ENCODE measurements at regions not wholly inside any gene's neighbourhood (a gene's known extent, or its start where the extent isn't known, plus 50 kb on each side); places are given as distances from the start of the nearest gene placed in this dataset.

DNA sequence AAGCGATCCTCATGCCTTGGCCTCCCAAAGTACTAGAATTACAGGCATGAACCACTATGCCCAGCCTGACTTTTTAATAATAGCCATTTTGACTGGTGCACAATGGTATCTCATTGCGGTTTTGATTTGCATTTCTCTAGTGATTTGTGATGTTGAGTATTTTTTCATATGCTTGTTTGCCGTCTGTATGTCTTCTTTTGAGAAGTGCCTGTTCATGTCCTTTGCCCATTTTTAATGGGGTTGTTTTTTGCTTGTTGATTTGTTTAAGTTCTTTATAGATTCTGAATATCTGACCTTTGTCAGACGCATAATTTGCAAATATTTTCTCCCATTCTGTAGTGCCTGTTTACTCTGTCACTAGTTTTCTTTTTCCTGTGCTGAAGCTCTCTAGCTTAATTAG lies 219.2 kb upstream of the CTBP2 start:
- TF ChIP-seq, protein P1, sequence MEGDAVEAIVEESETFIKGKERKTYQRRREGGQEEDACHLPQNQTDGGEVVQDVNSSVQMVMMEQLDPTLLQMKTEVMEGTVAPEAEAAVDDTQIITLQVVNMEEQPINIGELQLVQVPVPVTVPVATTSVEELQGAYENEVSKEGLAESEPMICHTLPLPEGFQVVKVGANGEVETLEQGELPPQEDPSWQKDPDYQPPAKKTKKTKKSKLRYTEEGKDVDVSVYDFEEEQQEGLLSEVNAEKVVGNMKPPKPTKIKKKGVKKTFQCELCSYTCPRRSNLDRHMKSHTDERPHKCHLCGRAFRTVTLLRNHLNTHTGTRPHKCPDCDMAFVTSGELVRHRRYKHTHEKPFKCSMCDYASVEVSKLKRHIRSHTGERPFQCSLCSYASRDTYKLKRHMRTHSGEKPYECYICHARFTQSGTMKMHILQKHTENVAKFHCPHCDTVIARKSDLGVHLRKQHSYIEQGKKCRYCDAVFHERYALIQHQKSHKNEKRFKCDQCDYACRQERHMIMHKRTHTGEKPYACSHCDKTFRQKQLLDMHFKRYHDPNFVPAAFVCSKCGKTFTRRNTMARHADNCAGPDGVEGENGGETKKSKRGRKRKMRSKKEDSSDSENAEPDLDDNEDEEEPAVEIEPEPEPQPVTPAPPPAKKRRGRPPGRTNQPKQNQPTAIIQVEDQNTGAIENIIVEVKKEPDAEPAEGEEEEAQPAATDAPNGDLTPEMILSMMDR (IDR thresholded peaks at IDR 0.05; ENCODE audit: control insufficient read depth, extremely low read depth, insufficient read depth) = no peak
- no peak overlapping the region for H3K4me3 ChIP-seq (ENCODE audit: low read depth, low read length)
- no peak for DNase-seq (ENCODE audit: low read depth)

DNA sequence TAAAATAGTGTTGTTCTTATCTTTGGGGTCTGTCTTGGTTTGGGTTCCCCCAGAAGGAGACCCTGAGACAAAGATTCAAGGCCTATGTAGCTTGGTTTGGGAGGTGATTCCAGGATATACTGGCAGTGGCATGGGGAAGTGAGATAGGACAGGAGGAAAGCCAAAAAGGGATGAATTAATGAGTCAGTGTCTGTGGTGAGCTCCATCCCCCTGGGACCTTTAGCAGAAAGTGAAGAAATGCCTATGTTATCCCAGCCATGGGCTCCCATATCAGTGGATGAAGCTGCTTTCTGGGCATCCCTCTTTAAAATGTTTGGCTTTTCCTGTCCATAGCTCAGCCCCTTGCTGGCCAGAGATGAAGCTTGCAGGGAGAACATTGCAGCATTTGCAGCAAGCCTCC lies 217.0 kb upstream of the CTBP2 start:
- H3K4me3 ChIP-seq (ENCODE audit: low read depth, low read length) = no peak overlapping the region
- TF ChIP-seq, protein P1 (IDR thresholded peaks at IDR 0.05; ENCODE audit: control insufficient read depth, extremely low read depth, insufficient read depth) = no peak
- DNase-seq (ENCODE audit: low read depth) = no peak

DNA sequence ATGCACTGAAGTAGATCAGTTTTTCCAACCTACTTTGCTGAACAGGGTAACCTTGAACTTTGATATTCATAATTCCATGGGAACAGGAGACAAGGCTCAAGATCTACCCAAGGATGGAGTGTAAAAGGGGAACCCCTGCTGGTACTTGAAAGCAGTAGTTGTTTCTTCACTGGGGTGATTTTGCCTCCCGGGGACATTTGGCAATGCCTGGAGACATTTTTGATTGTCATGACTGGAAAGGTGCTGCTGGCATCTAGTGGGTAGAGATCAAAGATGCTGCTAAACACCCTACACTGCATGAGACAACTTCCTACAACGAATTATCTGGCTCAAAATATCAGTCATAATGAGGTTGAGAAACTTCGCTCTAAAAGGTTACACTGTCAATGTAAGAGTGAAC lies 214.8 kb upstream of the CTBP2 start:
- TF ChIP-seq, protein P1 (IDR thresholded peaks at IDR 0.05; ENCODE audit: control insufficient read depth, extremely low read depth, insufficient read depth) = peak; percentile 25
- DNase-seq (ENCODE audit: low read depth) = no peak
- H3K4me3 ChIP-seq (ENCODE audit: low read depth, low read length) = no peak overlapping the region

DNA sequence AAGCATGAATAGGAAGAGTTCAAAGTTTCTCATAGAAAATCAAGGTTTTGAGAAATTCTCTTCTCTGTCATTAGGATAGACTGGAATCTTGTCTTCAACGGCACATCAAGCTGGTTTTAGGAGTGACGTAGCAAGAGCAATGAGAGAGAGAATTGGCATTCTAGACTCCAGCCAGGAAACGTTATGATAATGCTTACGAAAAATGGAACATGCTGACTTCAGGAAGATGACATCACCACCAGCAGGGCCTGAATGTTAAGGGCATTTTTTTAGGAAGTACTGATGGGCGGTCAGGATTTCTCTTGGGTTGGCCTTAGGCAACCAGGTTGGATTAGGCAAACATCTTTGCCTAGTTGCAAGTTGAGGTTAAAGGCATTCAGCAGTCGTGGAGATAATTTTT lies 213.2 kb upstream of the CTBP2 start:
- DNase-seq (ENCODE audit: low read depth) = no peak
- no peak overlapping the region for H3K4me3 ChIP-seq (ENCODE audit: low read depth, low read length)
- TF ChIP-seq, protein P1 (IDR thresholded peaks at IDR 0.05; ENCODE audit: control insufficient read depth, extremely low read depth, insufficient read depth) = no peak

DNA sequence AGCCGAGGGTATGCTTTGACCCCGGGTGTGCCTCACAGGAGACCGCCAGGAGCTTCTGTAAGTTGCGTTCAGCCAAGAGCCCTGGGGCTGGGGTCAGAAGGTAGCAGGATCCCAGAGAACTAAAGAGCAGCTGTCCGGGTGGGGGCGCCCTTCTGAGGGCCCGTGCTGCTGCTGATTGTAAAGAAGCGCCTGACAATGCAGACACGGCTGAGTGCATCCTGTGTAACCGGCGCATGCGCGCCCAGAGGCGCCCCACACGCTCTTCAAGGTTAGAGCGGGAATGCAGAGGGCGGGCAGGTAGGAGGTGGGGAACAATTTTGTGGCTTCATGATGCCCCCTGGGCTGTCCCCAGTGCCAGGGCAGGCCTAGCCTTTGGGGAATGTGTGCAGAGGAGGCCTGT lies 210.2 kb upstream of the CTBP2 start:
- DNase-seq (ENCODE audit: low read depth) = no peak
- H3K4me3 ChIP-seq (ENCODE audit: low read depth, low read length) = no peak overlapping the region

DNA sequence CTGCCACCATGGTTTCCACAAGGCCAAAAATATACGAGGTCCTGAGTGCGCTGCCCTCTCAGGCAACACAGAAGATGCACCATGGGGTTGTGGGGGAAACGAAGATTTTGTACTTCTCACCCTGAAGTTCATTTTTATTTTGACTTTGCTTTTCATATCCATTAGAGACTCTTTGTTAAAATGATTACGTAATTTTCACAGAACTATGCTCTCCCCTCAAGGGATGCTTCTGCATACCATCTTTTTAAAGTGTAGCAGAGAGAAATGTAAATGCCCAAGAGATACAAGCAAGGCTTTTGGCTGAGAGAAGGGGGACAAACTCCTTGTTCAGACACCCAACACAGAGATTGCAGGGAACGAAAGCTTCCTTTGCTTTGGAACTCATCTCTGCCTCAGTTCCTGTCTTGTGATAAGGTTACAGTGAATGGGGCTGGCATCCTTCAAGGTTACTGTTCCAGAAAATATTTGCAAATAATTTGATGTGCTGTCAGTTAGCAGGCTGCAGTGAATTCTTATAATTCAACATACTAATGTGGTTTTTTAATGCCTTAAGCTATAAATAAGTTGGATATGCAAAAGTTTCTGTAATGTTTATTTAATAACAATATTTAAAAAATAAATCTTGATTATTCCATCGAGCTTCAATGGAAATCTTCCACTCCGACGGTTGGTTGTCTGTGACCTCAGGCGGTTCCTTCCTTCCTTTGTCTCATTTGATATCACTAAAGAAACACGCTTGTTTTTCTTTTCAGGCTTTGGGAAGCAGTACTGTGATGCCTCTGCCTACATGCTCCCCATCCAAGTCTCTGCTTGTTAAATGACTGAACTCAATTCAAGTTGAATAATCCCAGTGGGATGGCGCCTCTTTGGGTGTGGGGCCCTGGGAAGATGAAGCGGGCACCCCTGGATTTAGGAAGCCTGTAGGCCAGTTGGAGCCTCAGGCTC lies 209.3 kb upstream of the CTBP2 start:
- H3K4me3 ChIP-seq (ENCODE audit: low read depth, low read length) = no peak overlapping the region
- TF ChIP-seq, protein P1 (IDR thresholded peaks at IDR 0.05; ENCODE audit: control insufficient read depth, extremely low read depth, insufficient read depth) = no peak
- no peak for DNase-seq (ENCODE audit: low read depth)

More for the DNA sequence above, 210.2 kb upstream of the CTBP2 start:
- TF ChIP-seq, protein P1 (IDR thresholded peaks at IDR 0.05; ENCODE audit: control insufficient read depth, extremely low read depth, insufficient read depth) = no peak
